HCT116 (cell line): ENCODE measurements at regions not wholly inside any gene's neighbourhood (a gene's known extent, or its start where the extent isn't known, plus 50 kb on each side); places are given as distances from the start of the nearest gene placed in this dataset.

Experiments used
- ATAC-seq: fragments of 200-7000 bp; cut with Tn5 transposase; 2 replicates; pipeline ENCODE4 v1.9.1; 2020; ENCODE audit warnings: mild to moderate bottlenecking, moderate library complexity
- BruUV-seq: library from RNA; stranded (reverse); fragments of 400-500 nt; replicated peaks from 2 replicates; lab custom pipeline; 2021; lab: Mats Ljungman, UMichigan
- CTCF ChIA-PET: fragments of 300-600 bp; sonication (Branson Sonifier 250); formaldehyde crosslinking; loops from one replicate; lab custom pipeline; 2021; ENCODE audit warnings: antibody characterized with exemption; lab: Charles Lee
- POLR2A ChIA-PET: fragments of 300-600, 350-600 bp; sonication (Branson Sonifier 250); formaldehyde crosslinking; loops from one replicate; lab custom pipeline; 2021; ENCODE audit warnings: antibody characterized with exemption; lab: Charles Lee
- RAD21 ChIA-PET, 2 experiments: fragments of 300-600 bp; sonication (Branson Sonifier 250); formaldehyde crosslinking; loops; one replicate each; lab custom pipeline; 2023; ENCODE audit warnings: low total read pairs in 2 of 2; ENCODE audit not compliant: uncharacterized antibody in 2 of 2, unreplicated experiment in 2 of 2, low non-redundant PET in 1 of 2; lab: Charles Lee
- DNase-seq: peaks from one replicate; pipeline ENCODE4 v3.0.0-alpha.2; 2010; ENCODE audit warnings: low read depth, low spot score
- H2AFZ ChIP-seq: fragments of 200-600 bp; shearing (Covaris generic), sonication (generic); 2 replicates; pipeline ENCODE4 v1.6.1; 2017; ENCODE audit warnings: low read depth, mixed run types, mixed read lengths, antibody characterized with exemption, low read length; ENCODE audit not compliant: poor library complexity, severe bottlenecking
- H3K27ac ChIP-seq: 2 replicates; pipeline ENCODE4 v1.5.1; 2012; ENCODE audit warnings: low read depth, low read length
- H3K27me3 ChIP-seq: fragments of 200-600 bp; sonication (generic); 2 replicates; pipeline ENCODE4 v1.6.1; 2016; ENCODE audit warnings: mixed run types, low read length, mixed read lengths; ENCODE audit not compliant: insufficient read depth
- H3K36me3 ChIP-seq, 2 experiments: fragments of 200-500 bp in 1 of 2; fragments of 200-600 bp in 1 of 2; sonication (Bioruptor generic) in 1 of 2; sonication (generic) in 1 of 2; 2 replicates each; pipeline versions ENCODE4 v1.5.1 to v1.6.1; 2014 to 2016; ENCODE audit warnings: low read length in 2 of 2, inconsistent platforms in 1 of 2, mixed read lengths in 1 of 2, mixed run types in 1 of 2; ENCODE audit not compliant: insufficient read depth in 2 of 2, control insufficient read depth in 1 of 2
- H3K4me1 ChIP-seq, 2 experiments: fragments of 200-600 bp in 1 of 2; sonication (generic) in 1 of 2; 2 replicates each; pipeline versions ENCODE4 v1.5.1 to v1.6.1; 2012 to 2017; ENCODE audit warnings: low read length in 2 of 2, inconsistent platforms in 1 of 2, mild to moderate bottlenecking in 1 of 2, mixed read lengths in 1 of 2, mixed run types in 1 of 2, moderate library complexity in 1 of 2; ENCODE audit not compliant: insufficient read depth in 2 of 2, control insufficient read depth in 1 of 2
- H3K4me2 ChIP-seq: fragments of 200-600 bp; sonication (generic); 2 replicates; pipeline ENCODE4 v1.6.1; 2017; ENCODE audit warnings: mixed run types, low read length, mixed read lengths
- H3K4me3 ChIP-seq, 2 experiments: fragments of 200-600 bp in 1 of 2; sonication (generic) in 1 of 2; replicated peaks in 1 of 2; 2 replicates each; pipeline ENCODE4 v1.5.1; 2011 to 2016; ENCODE audit warnings: low read length in 2 of 2, control low read depth in 1 of 2, low read depth in 1 of 2, mild to moderate bottlenecking in 1 of 2, mixed read lengths in 1 of 2, mixed run types in 1 of 2
- H3K79me2 ChIP-seq: fragments of 200-600 bp; sonication (generic); 2 replicates; pipeline ENCODE4 v1.6.1; 2017; ENCODE audit warnings: mild to moderate bottlenecking, mixed run types, low read length, moderate library complexity, mixed read lengths; ENCODE audit not compliant: insufficient read depth
- H3K9ac ChIP-seq: fragments of 200-600 bp; sonication (generic); 2 replicates; pipeline ENCODE4 v1.6.1; 2016; ENCODE audit warnings: low read length, mixed read lengths
- H3K9me2 ChIP-seq: fragments of 200-600 bp; sonication (generic), shearing (Covaris generic); 2 replicates; pipeline ENCODE4 v1.6.1; 2017; ENCODE audit warnings: mixed run types, mild to moderate bottlenecking, moderate library complexity; ENCODE audit not compliant: insufficient read depth
- H3K9me3 ChIP-seq, 2 experiments: fragments of 200-500 bp in 1 of 2; fragments of 200-600 bp in 1 of 2; sonication (Bioruptor generic) in 1 of 2; sonication (generic) in 1 of 2; 2 replicates each; pipeline ENCODE4 v1.6.1; 2014 to 2017; ENCODE audit warnings: low read length in 2 of 2, mixed read lengths in 2 of 2, inconsistent platforms in 1 of 2, low read depth in 1 of 2, mild to moderate bottlenecking in 1 of 2, mixed run types in 1 of 2, moderate library complexity in 1 of 2; ENCODE audit not compliant: control insufficient read depth in 1 of 2, insufficient read depth in 1 of 2
- H4K20me1 ChIP-seq: fragments of 200-600 bp; sonication (generic), shearing (Covaris generic); 2 replicates; pipeline ENCODE4 v1.6.1; 2017; ENCODE audit warnings: mixed run types, mild to moderate bottlenecking, moderate library complexity; ENCODE audit not compliant: insufficient read depth
- CBX3 ChIP-seq: IDR thresholded peaks from 2 replicates; pipeline ENCODE4 v1.6.1; 2012; ENCODE audit warnings: low read depth
- CEBPB ChIP-seq: IDR thresholded peaks from 2 replicates; pipeline ENCODE4 v1.6.1; 2012; ENCODE audit warnings: low read depth
- CTCF ChIP-seq, 3 experiments: fragments of 200-600 bp in 1 of 3; sonication (generic) in 1 of 3; IDR thresholded peaks in 2 of 3; conservative IDR thresholded peaks in 1 of 3; 2 replicates each; pipeline ENCODE4 v1.5.1; 2012 to 2017; ENCODE audit warnings: low read depth in 2 of 3, low read length in 2 of 3, antibody characterized with exemption in 1 of 3, borderline replicate concordance in 1 of 3, control low read depth in 1 of 3, mild to moderate bottlenecking in 1 of 3, mixed read lengths in 1 of 3, mixed run types in 1 of 3, moderate library complexity in 1 of 3; ENCODE audit not compliant: insufficient read depth in 1 of 3
- EGR1 ChIP-seq: IDR thresholded peaks from 2 replicates; pipeline ENCODE4 v1.6.1; 2012; ENCODE audit warnings: low read depth
- ELF1 ChIP-seq: IDR thresholded peaks from 2 replicates; pipeline ENCODE4 v1.6.1; 2012; ENCODE audit warnings: low read depth, borderline replicate concordance
- EZH2 ChIP-seq: fragments of 200-600 bp; sonication (generic); IDR thresholded peaks from 2 replicates; pipeline ENCODE4 v1.6.1; 2017; ENCODE audit warnings: antibody characterized with exemption, mixed run types
- FOSL1 ChIP-seq: IDR thresholded peaks from 2 replicates; pipeline ENCODE4 v1.6.1; 2012; ENCODE audit warnings: low read depth
- JUND ChIP-seq: IDR thresholded peaks from 2 replicates; pipeline ENCODE4 v1.6.1; 2012
- MAX ChIP-seq: IDR thresholded peaks from 2 replicates; pipeline ENCODE4 v1.6.1; 2012
- POLR2A ChIP-seq: IDR thresholded peaks from 2 replicates; pipeline ENCODE4 v1.7.0; 2011; ENCODE audit warnings: borderline replicate concordance; ENCODE audit not compliant: insufficient read depth, insufficient read length; ENCODE audit errors: extremely low read depth
- POLR2AphosphoS5 ChIP-seq: IDR thresholded peaks from 2 replicates; pipeline ENCODE4 v1.6.1; 2011; ENCODE audit warnings: mild to moderate bottlenecking, low read depth, low read length, moderate library complexity
- RAD21 ChIP-seq: IDR thresholded peaks from 2 replicates; pipeline ENCODE4 v1.6.1; 2012; ENCODE audit warnings: low read depth, mild to moderate bottlenecking
- REST ChIP-seq: IDR thresholded peaks from 2 replicates; pipeline ENCODE4 v1.6.1; 2012; ENCODE audit warnings: low read depth
- SIN3A ChIP-seq: IDR thresholded peaks from 2 replicates; pipeline ENCODE4 v1.6.1; 2012; ENCODE audit warnings: low read depth
- SP1 ChIP-seq: IDR thresholded peaks from 2 replicates; pipeline ENCODE4 v1.6.1; 2012; ENCODE audit warnings: low read depth
- SRF ChIP-seq: IDR thresholded peaks from 2 replicates; pipeline ENCODE4 v1.6.1; 2012; ENCODE audit warnings: low read depth
- ZBTB33 ChIP-seq: IDR thresholded peaks from 2 replicates; pipeline ENCODE4 v1.6.1; 2011; ENCODE audit warnings: mild to moderate bottlenecking, low read length, moderate library complexity; ENCODE audit not compliant: insufficient replicate concordance; ENCODE audit errors: extremely low read depth
- ZNF274 ChIP-seq: fragments of 200-500 bp; sonication (Bioruptor generic); IDR thresholded peaks from 2 replicates; pipeline ENCODE4 v1.6.1; 2014; ENCODE audit warnings: mild to moderate bottlenecking, low read depth, low read length, inconsistent platforms
- intact Hi-C: fragments of 100-400 bp; cut with micrococcal nuclease; formaldehyde crosslinking; loops from 2 replicates; pipeline ENCODE4 v1.10.0; 2022

- Histone ChIP-seq H3K4me2 (no peak overlapping the region), H3K4me3 (no peak overlapping the region), H3K79me2 (no peaks in the 10 kb centered on the region), H4K20me1 (no peaks in the 10 kb centered on the region), H3K36me3 (no peaks in the 10 kb centered on the region), H3K27me3 (no peaks in the 10 kb centered on the region)
- BruUV-seq: no TSS peak
- ATAC-seq: no peak
- CTCF ChIA-PET: no interaction called here
- TF ChIP-seq CBX3: no peak
- no peak for TF ChIP-seq REST
- no peak for TF ChIP-seq ZBTB33
- no peak for TF ChIP-seq ELF1
- no peak for TF ChIP-seq CTCF (IDR thresholded peaks at IDR 0.05 in 2 of 3, conservative IDR thresholded peaks at IDR 0.05 in 1 of 3; ENCODE audit: borderline replicate concordance in 1 of 3, insufficient read depth in 1 of 3, low read depth in 2 of 3, low read length in 2 of 3)
- TF ChIP-seq RAD21: no peak
- no peak for TF ChIP-seq SRF
- TF ChIP-seq FOSL1: no peak
- TF ChIP-seq EZH2: no peak
- no peak for TF ChIP-seq JUND
- TF ChIP-seq SIN3A: no peak
- no peak for TF ChIP-seq ZNF274
- no peak for TF ChIP-seq POLR2A
- no peak for TF ChIP-seq CEBPB
- TF ChIP-seq SP1: no peak
- no peak for TF ChIP-seq MAX
- TF ChIP-seq EGR1: no peak
- no peak for TF ChIP-seq POLR2AphosphoS5
- TF ChIP-seq, all 23 proteins: peak for 0
- POLR2A ChIA-PET: no interaction called here
- H3K27ac ChIP-seq: no peak overlapping the region
- H3K9ac ChIP-seq: no peak overlapping the region
- H3K9me3 ChIP-seq: no peaks in the 10 kb centered on the region
- no peak for DNase-seq
- no peaks in the 10 kb centered on the region for H3K9me2 ChIP-seq
- no peak overlapping the region for H2AFZ ChIP-seq
- RAD21 ChIA-PET: no interaction called here
- peaks cover 12 to 25% of the 10 kb centered on the region in 2 experiments for H3K4me1 ChIP-seq
- intact Hi-C loops: no loop called here
Observed at GRCh38 chr6:105779110-105779509, 307.0 kb upstream of the PRDM1 start.
